ENCODE measurements at regions not wholly inside any gene's neighbourhood (a gene's known extent, or its start where the extent isn't known, plus 50 kb on each side); places are given as distances from the start of the nearest gene placed in this dataset.

- Mint-ChIP-seq H3K36me3 (no peaks in the 10 kb centered on the region), H3K27ac (no peak overlapping the region), H3K4me1 (ENCODE audit: low read depth in 2 of 2) (no peaks in the 10 kb centered on the region), H3K4me3 (no peak overlapping the region), H3K9me3 (peaks cover 7% of the 10 kb centered on the region), H3K27me3 (peaks cover 2 to 4% of the 10 kb centered on the region in 2 donors)
- DNase-seq (ENCODE audit: low spot score) (no peak), ATAC-seq (no peak)
Observed at GRCh38 chr18:54100920-54101470, 123.5 kb downstream of the MBD2 start.

- ATAC-seq (no peak), DNase-seq (ENCODE audit: low spot score) (no peak)
- no peaks in the 10 kb centered on the region for H3K36me3 Mint-ChIP-seq
- H3K4me3 Mint-ChIP-seq: no peak overlapping the region
- no peaks in the 10 kb centered on the region for H3K4me1 Mint-ChIP-seq (ENCODE audit: low read depth in 2 of 2)
- peaks cover 7% of the 10 kb centered on the region for H3K9me3 Mint-ChIP-seq
- H3K27ac Mint-ChIP-seq: no peak overlapping the region
- H3K27me3 Mint-ChIP-seq: peaks cover 4 to 7% of the 10 kb centered on the region in 2 donors
Observed at GRCh38 chr18:54100466-54100865, 124.0 kb downstream of the MBD2 start.

- no peaks in the 10 kb centered on the region for H3K36me3 Mint-ChIP-seq
- ATAC-seq: no peak
Observed at GRCh38 chr18:54094474-54094873, 130.0 kb downstream of the MBD2 start.

GRCh38 chr18:54090856-54091255 is 133.6 kb downstream of the MBD2 start:
- Mint-ChIP-seq H3K4me1 (ENCODE audit: low read depth in 2 of 2) (peaks cover 11 to 15% of the 10 kb centered on the region in 2 donors), H3K4me3 (no peak overlapping the region), H3K27me3 (peaks cover 0 to 3% of the 10 kb centered on the region in 2 donors), H3K9me3 (peaks cover 10% of the 10 kb centered on the region), H3K36me3 (peaks cover 11% of the 10 kb centered on the region), H3K27ac (no peak overlapping the region)
- ATAC-seq (no peak), DNase-seq (ENCODE audit: low spot score) (no peak)

More at GRCh38 chr18:54094474-54094873, 130.0 kb downstream of the MBD2 start:
- peaks cover 7% of the 10 kb centered on the region for H3K9me3 Mint-ChIP-seq
- no peak overlapping the region for H3K27ac Mint-ChIP-seq
- H3K27me3 Mint-ChIP-seq: peaks cover 4 to 7% of the 10 kb centered on the region in 2 donors
- no peak overlapping the region for H3K4me3 Mint-ChIP-seq
- no peaks in the 10 kb centered on the region for H3K4me1 Mint-ChIP-seq (ENCODE audit: low read depth in 2 of 2)
- DNase-seq (ENCODE audit: low spot score): no peak

GRCh38 chr18:54089749-54090459 is 134.6 kb downstream of the MBD2 start:
- H3K9me3 Mint-ChIP-seq: peaks cover 10% of the 10 kb centered on the region
- H3K4me1 Mint-ChIP-seq (ENCODE audit: low read depth in 2 of 2): peaks cover 11 to 17% of the 10 kb centered on the region in 2 donors
- ATAC-seq (no peak), DNase-seq (ENCODE audit: low spot score) (no peak)
- H3K27me3 Mint-ChIP-seq: no peaks in the 10 kb centered on the region
- no peak overlapping the region for H3K4me3 Mint-ChIP-seq
- peaks cover 11% of the 10 kb centered on the region for H3K36me3 Mint-ChIP-seq
- H3K27ac Mint-ChIP-seq: no peak overlapping the region

GRCh38 chr18:54086863-54087262 is 137.6 kb downstream of the MBD2 start:
- DNase-seq (ENCODE audit: low spot score) (no peak), ATAC-seq (no peak)
- Mint-ChIP-seq H3K27me3 (no peaks in the 10 kb centered on the region), H3K4me1 (ENCODE audit: low read depth in 2 of 2) (peaks cover 11 to 17% of the 10 kb centered on the region in 2 donors), H3K4me3 (peak overlapping the region; percentile 68), H3K9me3 (peaks cover 25% of the 10 kb centered on the region), H3K36me3 (peaks cover 22% of the 10 kb centered on the region), H3K27ac (peak overlapping the region in 1 of 2 donors; percentile 42)

- DNase-seq (ENCODE audit: low spot score) (no peak), ATAC-seq (peak; percentile 63 to 88)
- Mint-ChIP-seq H3K4me1 (ENCODE audit: low read depth in 2 of 2) (peaks cover 11 to 17% of the 10 kb centered on the region in 2 donors), H3K27me3 (no peaks in the 10 kb centered on the region), H3K36me3 (peaks cover 24% of the 10 kb centered on the region), H3K9me3 (peaks cover 25% of the 10 kb centered on the region), H3K4me3 (peak overlapping the region; percentile 68), H3K27ac (peak overlapping the region in 1 of 2 donors; percentile 42)
Observed at GRCh38 chr18:54086046-54086802, 138.2 kb downstream of the MBD2 start.

GRCh38 chr18:54080858-54081257 is 143.6 kb downstream of the MBD2 start:
- H3K9me3 Mint-ChIP-seq: peaks cover 21% of the 10 kb centered on the region
- H3K4me1 Mint-ChIP-seq (ENCODE audit: low read depth in 2 of 2): peaks cover under 1 to 2% of the 10 kb centered on the region in 2 donors
- H3K27me3 Mint-ChIP-seq: peaks cover 0 to 7% of the 10 kb centered on the region in 2 donors
- no peak overlapping the region for H3K27ac Mint-ChIP-seq
- H3K36me3 Mint-ChIP-seq: peaks cover 13% of the 10 kb centered on the region
- ATAC-seq (no peak), DNase-seq (ENCODE audit: low spot score) (no peak)
- no peak overlapping the region for H3K4me3 Mint-ChIP-seq

GRCh38 chr18:54076166-54076565 is 148.3 kb downstream of the MBD2 start:
- H3K27ac Mint-ChIP-seq: no peak overlapping the region
- DNase-seq (ENCODE audit: low spot score): no peak
- no peak for ATAC-seq
- H3K27me3 Mint-ChIP-seq: peaks cover 0 to 19% of the 10 kb centered on the region in 2 donors
- no peaks in the 10 kb centered on the region for H3K4me1 Mint-ChIP-seq (ENCODE audit: low read depth in 2 of 2)
- H3K9me3 Mint-ChIP-seq: peaks cover 8% of the 10 kb centered on the region
- no peak overlapping the region for H3K4me3 Mint-ChIP-seq
- no peaks in the 10 kb centered on the region for H3K36me3 Mint-ChIP-seq

GRCh38 chr18:54075689-54076088 is 148.8 kb downstream of the MBD2 start:
- peaks cover 8% of the 10 kb centered on the region for H3K9me3 Mint-ChIP-seq
- peaks cover 0 to 19% of the 10 kb centered on the region in 2 donors for H3K27me3 Mint-ChIP-seq
- H3K4me1 Mint-ChIP-seq (ENCODE audit: low read depth in 2 of 2): no peaks in the 10 kb centered on the region
- no peaks in the 10 kb centered on the region for H3K36me3 Mint-ChIP-seq
- DNase-seq (ENCODE audit: low spot score) (no peak), ATAC-seq (no peak)
- H3K4me3 Mint-ChIP-seq: no peak overlapping the region
- H3K27ac Mint-ChIP-seq: no peak overlapping the region

GRCh38 chr18:54069729-54070128 is 154.7 kb downstream of the MBD2 start:
- Mint-ChIP-seq H3K27ac (no peak overlapping the region), H3K9me3 (no peaks in the 10 kb centered on the region), H3K4me3 (no peak overlapping the region), H3K27me3 (peaks cover 0 to under 1% of the 10 kb centered on the region in 2 donors), H3K4me1 (ENCODE audit: low read depth in 2 of 2) (no peaks in the 10 kb centered on the region), H3K36me3 (no peaks in the 10 kb centered on the region)
- no peak for ATAC-seq
- DNase-seq (ENCODE audit: low spot score): no peak

GRCh38 chr18:54060343-54061005 is 164.0 kb downstream of the MBD2 start:
- ATAC-seq (no peak), DNase-seq (ENCODE audit: low spot score) (no peak)
- Mint-ChIP-seq H3K27ac (no peak overlapping the region), H3K36me3 (no peaks in the 10 kb centered on the region), H3K27me3 (peaks cover 0 to 26% of the 10 kb centered on the region in 2 donors), H3K4me1 (ENCODE audit: low read depth in 2 of 2) (no peaks in the 10 kb centered on the region), H3K4me3 (no peak overlapping the region), H3K9me3 (peaks cover 11% of the 10 kb centered on the region)

GRCh38 chr18:54052732-54053429 is 171.6 kb downstream of the MBD2 start:
- no peak overlapping the region for H3K27ac Mint-ChIP-seq
- no peaks in the 10 kb centered on the region for H3K4me1 Mint-ChIP-seq (ENCODE audit: low read depth in 2 of 2)
- H3K27me3 Mint-ChIP-seq: peaks cover 0 to 2% of the 10 kb centered on the region in 2 donors
- no peak overlapping the region for H3K4me3 Mint-ChIP-seq
- ATAC-seq: no peak
- no peak for DNase-seq (ENCODE audit: low spot score)
- H3K9me3 Mint-ChIP-seq: peaks cover 3% of the 10 kb centered on the region
- H3K36me3 Mint-ChIP-seq: no peaks in the 10 kb centered on the region

All from natural killer cell treated with Interleukin-12 subunit alpha and Interleukin-12 subunit beta and Interleukin-15 and Interleukin-18, amount 100 ng/mL, for 72 hours (primary cell).